Smooth muscle cell (in vitro differentiated cells): ENCODE measurements at regions not wholly inside any gene's neighbourhood (a gene's known extent, or its start where the extent isn't known, plus 50 kb on each side); places are given as distances from the start of the nearest gene placed in this dataset.
A peak's percentile ranks its signal among the peaks of the same experiment; 100 is the strongest.

ENCODE experiments used
- DNase-seq: peaks from one replicate; lab custom pipeline; 2025; ENCODE audit not compliant: unreplicated experiment; lab: John Stamatoyannopoulos, UW
- H2AFZ ChIP-seq: fragments of 200-600 bp; sonication (generic); 2 replicates; pipeline ENCODE4 v1.6.0; 2016; ENCODE audit warnings: antibody characterized with exemption, low read depth, mild to moderate bottlenecking
- H3F3A ChIP-seq: fragments of 200-600 bp; sonication (generic); 2 replicates; pipeline ENCODE4 v1.6.0; 2017; ENCODE audit warnings: antibody characterized with exemption, low read depth
- H3K27ac ChIP-seq: fragments of 200-600 bp; sonication (generic); 2 replicates; pipeline ENCODE4 v1.5.1; 2016; ENCODE audit warnings: low read depth, mild to moderate bottlenecking
- H3K27me3 ChIP-seq: fragments of 200-600 bp; sonication (generic); 2 replicates; pipeline ENCODE4 v1.6.1; 2016; ENCODE audit warnings: low read depth, mild to moderate bottlenecking
- H3K36me3 ChIP-seq: fragments of 200-600 bp; sonication (generic); 2 replicates; pipeline ENCODE4 v1.5.1; 2016; ENCODE audit warnings: low read depth
- H3K4me1 ChIP-seq: fragments of 200-600 bp; sonication (generic); 2 replicates; pipeline ENCODE4 v1.5.1; 2016; ENCODE audit warnings: low read depth
- H3K4me2 ChIP-seq: fragments of 200-600 bp; sonication (generic); 2 replicates; pipeline ENCODE4 v1.6.0; 2016; ENCODE audit warnings: mild to moderate bottlenecking
- H3K4me3 ChIP-seq: fragments of 200-600 bp; sonication (generic); 2 replicates; pipeline ENCODE4 v1.5.1; 2016; ENCODE audit warnings: mild to moderate bottlenecking
- H3K79me2 ChIP-seq: fragments of 200-600 bp; sonication (generic); 2 replicates; pipeline ENCODE4 v1.6.0; 2016; ENCODE audit warnings: low read depth, mild to moderate bottlenecking
- H3K9ac ChIP-seq: fragments of 200-600 bp; sonication (generic); 2 replicates; pipeline ENCODE4 v1.6.0; 2016; ENCODE audit warnings: low read depth
- H3K9me3 ChIP-seq: fragments of 200-600 bp; sonication (generic); replicated peaks from 2 replicates; pipeline ENCODE4 v1.5.1; 2016; ENCODE audit warnings: low read depth
- H4K20me1 ChIP-seq: fragments of 200-600 bp; sonication (generic); 2 replicates; pipeline ENCODE4 v1.6.0; 2016; ENCODE audit warnings: low read depth
- CTCF ChIP-seq: fragments of 200-600 bp; sonication (generic); IDR thresholded peaks from 2 replicates; pipeline ENCODE4 v1.5.1; 2017; ENCODE audit warnings: borderline replicate concordance, mild to moderate bottlenecking, antibody characterized with exemption; ENCODE audit not compliant: insufficient read depth, poor library complexity, severe bottlenecking
- whole genome bisulfite sequencing: methylation state at CpG from one replicate; pipeline ENCODE4 v1.1.7; 2016; ENCODE audit warnings: low lambda C conversion rate; 5-methylcytosine and 5-hydroxymethylcytosine counted together

- Histone ChIP-seq H3K4me3 (no peak overlapping the region), H3K4me1 (no peaks in the 10 kb centered on the region), H3K36me3 (no peaks in the 10 kb centered on the region), H4K20me1 (no peaks in the 10 kb centered on the region), H3K4me2 (no peak overlapping the region), H3F3A (no peaks in the 10 kb centered on the region), H3K27me3 (no peaks in the 10 kb centered on the region), H3K9me3 (no peaks in the 10 kb centered on the region), H2AFZ (no peak overlapping the region), H3K9ac (no peak overlapping the region), H3K79me2 (no peaks in the 10 kb centered on the region), H3K27ac (no peak overlapping the region)
- TF ChIP-seq CTCF: no peak
- no peak for DNase-seq
- 88% methylated on average over 15 of the region's 16 CpGs for WGBS
Measured at GRCh38 chr18:79609841-79610281, 69.7 kb upstream of the CTDP1 start.

GRCh38 chr18:79610461-79611039, 69.1 kb upstream of the CTDP1 start:
- H3K4me3 ChIP-seq: no peak overlapping the region
- H3K9ac ChIP-seq: peak overlapping the region; percentile 77
- no peaks in the 10 kb centered on the region for H4K20me1 ChIP-seq
- H3K79me2 ChIP-seq: no peaks in the 10 kb centered on the region
- H3F3A ChIP-seq: no peaks in the 10 kb centered on the region
- 78% methylated on average over 23 of the region's 23 CpGs for WGBS
- H3K27ac ChIP-seq: peak overlapping the region; percentile 86
- no peak overlapping the region for H2AFZ ChIP-seq
- H3K4me2 ChIP-seq: peak overlapping the region; percentile 60
- no peaks in the 10 kb centered on the region for H3K9me3 ChIP-seq
- no peak for DNase-seq
- no peaks in the 10 kb centered on the region for H3K4me1 ChIP-seq
- H3K36me3 ChIP-seq: no peaks in the 10 kb centered on the region
- TF ChIP-seq CTCF: no peak
- no peaks in the 10 kb centered on the region for H3K27me3 ChIP-seq

- H3K27ac ChIP-seq: peak overlapping the region; percentile 86
- H2AFZ ChIP-seq: no peak overlapping the region
- H3K4me3 ChIP-seq: no peak overlapping the region
- H4K20me1 ChIP-seq: no peaks in the 10 kb centered on the region
- H3K4me1 ChIP-seq: no peaks in the 10 kb centered on the region
- peak overlapping the region; percentile 60 for H3K4me2 ChIP-seq
- no peaks in the 10 kb centered on the region for H3F3A ChIP-seq
- no peaks in the 10 kb centered on the region for H3K36me3 ChIP-seq
- H3K9me3 ChIP-seq: no peaks in the 10 kb centered on the region
- peak; percentile 23 for DNase-seq
- peak overlapping the region; percentile 77 for H3K9ac ChIP-seq
- no peaks in the 10 kb centered on the region for H3K27me3 ChIP-seq
- 35% methylated on average over 20 of the region's 20 CpGs for WGBS
- TF ChIP-seq CTCF: no peak
- H3K79me2 ChIP-seq: no peaks in the 10 kb centered on the region
Measured at GRCh38 chr18:79611040-79611681, 68.4 kb upstream of the CTDP1 start.
